Stimulated activated naive CD4-positive, alpha-beta T cell (primary cell): ENCODE measurements at regions not wholly inside any gene's neighbourhood (a gene's known extent, or its start where the extent isn't known, plus 50 kb on each side); places are given as distances from the start of the nearest gene placed in this dataset.
"Not testable (repeated sequence)": the region's sequence is repeated elsewhere in the genome, so short reads cannot be mapped to it uniquely, and the experiment has no call there.

Experiments used
- DNase-seq, 6 experiments: peaks; one replicate each; lab custom pipeline; 2025; lab: John Stamatoyannopoulos, UW

- DNase-seq, result no peak
These were observed 244.4 kb downstream of the DLEU7 start for GRCh38 chr13:50599046-50599445.

DNA sequence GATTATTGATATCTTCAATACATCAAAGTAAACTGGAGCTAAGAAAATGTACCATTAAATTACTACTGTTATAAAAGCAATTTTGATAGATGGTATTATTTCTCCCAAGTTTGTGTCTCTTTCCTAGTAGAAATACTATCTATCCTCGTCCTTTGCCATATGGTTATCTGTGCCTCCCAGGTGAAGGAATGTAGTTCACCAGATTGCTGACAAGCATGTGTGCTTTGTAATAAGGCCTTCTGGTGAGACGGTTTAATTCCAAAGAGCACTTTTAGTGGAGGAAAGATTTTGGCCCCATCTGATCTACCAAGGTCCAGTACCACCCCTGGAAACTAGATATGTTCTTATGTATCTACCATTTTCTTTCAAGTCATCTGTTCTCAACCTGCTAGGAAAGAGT lies 243.6 kb downstream of the DLEU7 start:
- no peak for DNase-seq

GRCh38 chr13:50608370-50608769 lies 235.1 kb downstream of the DLEU7 start:
- no peak for DNase-seq

GRCh38 chr13:50609011-50609410 lies 234.5 kb downstream of the DLEU7 start:
- no peak for DNase-seq

GRCh38 chr13:50610238-50610637 lies 233.3 kb downstream of the DLEU7 start:
- no peak for DNase-seq

GRCh38 chr13:50611117-50611781 lies 232.2 kb downstream of the DLEU7 start:
- DNase-seq, result peak in 2 of 6 experiments; percentile 6 to 12

DNA sequence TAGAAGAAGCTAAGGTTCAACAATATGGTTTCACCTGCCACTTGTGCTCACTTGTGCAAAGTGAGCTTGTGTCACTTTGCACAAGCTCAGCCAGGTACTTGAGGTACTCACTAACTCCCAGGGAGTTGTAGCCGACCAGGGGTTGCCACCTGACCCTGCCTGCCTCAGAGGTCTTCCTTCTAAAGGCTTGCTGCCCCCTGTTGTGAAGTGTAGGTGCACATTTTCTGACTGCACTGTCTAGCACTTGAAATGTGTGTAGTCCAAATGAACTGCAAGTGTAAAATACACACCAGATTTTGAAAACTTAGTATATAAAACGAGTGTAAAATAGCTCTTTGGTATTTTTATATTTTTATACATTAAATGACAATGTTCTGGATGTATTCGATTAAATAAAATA lies 230.8 kb downstream of the DLEU7 start:
- DNase-seq, result no peak

GRCh38 chr13:50613356-50613831 lies 230.1 kb downstream of the DLEU7 start:
- no peak for DNase-seq

DNA sequence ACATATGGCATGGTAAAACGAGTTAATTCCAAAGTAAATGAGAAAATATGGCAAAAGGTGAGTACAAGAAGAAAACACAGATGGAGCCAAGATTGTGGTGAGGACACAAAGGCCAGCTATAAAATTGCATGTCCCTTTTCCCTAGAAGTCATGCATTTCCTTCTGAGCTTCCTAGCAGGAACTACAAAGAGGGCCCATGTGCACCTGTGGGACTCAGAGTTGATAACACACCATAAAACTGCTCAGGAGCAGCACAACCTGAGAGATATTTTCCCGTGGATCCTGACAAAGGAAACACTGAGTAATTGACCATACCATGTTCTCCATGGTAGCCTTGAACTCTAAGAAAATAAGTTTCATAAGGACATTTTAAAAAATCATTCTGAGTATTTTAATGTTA lies 228.3 kb downstream of the DLEU7 start:
- no peak for DNase-seq

GRCh38 chr13:50616101-50616500 lies 227.4 kb downstream of the DLEU7 start:
- no peak for DNase-seq

DNA sequence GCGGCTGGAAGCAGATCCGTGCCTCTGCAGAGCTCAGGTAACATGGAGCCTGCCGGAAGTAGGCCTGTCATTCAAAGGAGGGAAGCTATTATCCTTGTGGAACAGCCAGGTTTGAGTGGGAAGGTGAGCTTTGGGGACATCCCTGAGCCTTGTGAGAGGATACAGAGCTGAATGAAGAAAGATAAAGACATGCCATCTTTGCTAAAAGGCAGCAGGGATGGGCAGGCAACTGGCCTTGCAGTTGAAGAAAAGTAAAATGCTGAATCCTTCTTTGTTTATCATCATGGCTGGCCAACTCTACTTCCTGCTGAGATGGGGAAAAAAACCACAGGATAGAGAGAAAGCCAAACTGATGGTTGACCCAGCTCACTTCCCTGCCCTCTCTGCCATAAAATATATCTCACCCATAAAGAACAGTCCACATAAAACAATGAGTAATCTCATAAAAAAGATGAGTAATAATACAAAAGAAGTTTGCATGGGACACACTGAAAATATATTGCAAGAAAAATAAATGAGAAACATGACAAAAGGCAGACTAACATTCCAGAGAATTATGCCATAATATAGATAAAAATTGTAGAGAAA lies 226.3 kb downstream of the DLEU7 start:
- no peak for DNase-seq

GRCh38 chr13:50618206-50618605 lies 225.3 kb downstream of the DLEU7 start:
- no peak for DNase-seq

GRCh38 chr13:50626101-50626547 lies 217.4 kb downstream of the DLEU7 start:
- DNase-seq, result no peak

DNA sequence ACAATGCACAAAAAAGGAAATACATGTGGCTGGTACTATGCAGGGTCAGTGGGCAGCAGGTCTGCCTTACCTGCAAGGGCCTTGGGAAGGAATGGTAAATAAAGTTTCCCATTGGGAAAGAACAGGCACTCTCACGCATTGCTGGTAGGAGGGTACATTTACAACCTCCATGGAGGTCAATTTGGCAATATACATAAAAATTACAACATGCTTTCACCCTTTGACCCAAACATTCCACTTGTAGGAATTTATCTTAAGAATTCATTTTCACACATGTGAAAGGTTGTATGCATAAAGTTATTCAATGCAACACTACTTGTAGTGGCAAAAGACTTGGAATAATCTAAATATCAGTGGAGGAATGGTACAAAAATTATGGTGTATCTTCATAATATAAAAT lies 216.4 kb downstream of the DLEU7 start:
- no peak for DNase-seq

- DNase-seq, result not testable (repeated sequence)
These were observed 215.0 kb downstream of the DLEU7 start for GRCh38 chr13:50628512-50628911.

DNA sequence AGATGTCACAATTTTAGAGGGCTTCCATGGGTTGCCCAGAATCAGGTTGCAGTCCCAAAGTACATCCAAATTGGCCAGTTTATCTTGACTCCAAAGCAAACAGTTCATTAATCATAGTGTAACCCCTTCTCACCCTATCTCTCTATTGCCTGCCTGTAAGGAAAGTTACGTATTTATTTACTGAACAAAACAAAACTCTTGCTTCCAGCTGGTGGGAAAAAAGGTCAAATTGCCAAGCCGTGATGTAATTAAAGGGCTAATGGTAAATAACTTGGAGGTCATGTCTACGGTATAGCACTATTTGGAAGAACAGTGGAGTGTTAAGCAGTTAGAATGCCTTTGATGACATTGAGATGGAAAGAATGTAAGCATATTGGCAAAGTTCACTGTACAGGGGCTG lies 214.0 kb downstream of the DLEU7 start:
- DNase-seq, result no peak

DNA sequence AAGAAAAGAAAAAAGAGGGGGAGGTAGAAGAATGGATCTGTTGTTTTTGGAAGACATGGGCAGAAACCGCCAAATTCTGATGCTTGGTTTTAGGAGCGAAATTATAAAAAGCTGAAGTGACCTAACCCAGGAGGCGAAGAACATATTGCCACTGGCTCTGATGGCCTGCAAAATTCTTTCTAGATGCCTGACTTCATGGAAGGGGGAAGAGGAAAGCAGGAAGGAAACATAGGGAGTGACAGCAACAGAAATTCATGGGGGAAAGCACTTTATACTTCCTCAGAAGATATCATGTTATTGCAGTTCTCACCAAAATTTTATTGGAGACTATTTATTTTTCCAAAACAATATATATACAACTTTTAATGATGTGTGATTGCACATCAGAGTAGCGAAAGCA lies 213.5 kb downstream of the DLEU7 start:
- no peak for DNase-seq

DNA sequence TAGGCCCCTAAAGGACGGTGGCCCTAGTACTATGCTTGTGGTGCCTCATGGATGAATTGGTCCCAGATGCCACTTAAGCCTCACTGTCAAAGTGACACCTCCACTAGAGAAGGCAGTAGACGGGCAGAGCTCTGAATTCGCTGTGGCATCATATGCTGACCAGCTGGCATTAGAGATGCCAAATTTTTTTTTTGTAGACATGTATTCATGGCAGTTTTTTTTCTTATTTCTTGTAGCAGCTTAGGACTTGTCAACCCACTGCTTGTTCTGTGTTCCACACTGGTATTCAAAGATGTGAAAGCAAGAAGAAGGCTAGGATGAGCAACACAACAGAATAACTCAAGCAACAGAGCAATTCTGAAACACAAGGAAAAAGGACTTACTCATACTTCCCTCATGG lies 212.5 kb downstream of the DLEU7 start:
- no peak for DNase-seq

DNA sequence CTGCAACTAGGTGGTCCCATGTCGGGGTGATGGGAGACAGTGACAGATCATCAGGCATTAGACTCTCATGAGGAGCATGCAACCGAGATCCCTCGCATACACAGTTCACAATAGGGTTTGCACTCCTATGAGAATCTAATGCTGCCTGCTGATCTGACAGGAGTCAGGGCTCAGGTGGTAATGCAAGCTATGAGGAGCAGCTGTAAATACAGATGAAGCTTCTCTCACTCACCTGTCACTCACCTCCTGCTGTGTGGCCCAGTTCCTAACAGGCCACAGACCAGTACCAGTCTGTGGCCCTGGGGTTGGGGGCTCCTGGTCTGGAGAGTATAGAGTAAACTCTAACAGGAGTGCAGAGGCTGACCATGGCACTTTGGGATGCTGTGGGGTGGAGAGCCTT lies 209.2 kb downstream of the DLEU7 start:
- no peak for DNase-seq

- no peak for DNase-seq
These were observed 208.0 kb downstream of the DLEU7 start for GRCh38 chr13:50635504-50635903.

DNA sequence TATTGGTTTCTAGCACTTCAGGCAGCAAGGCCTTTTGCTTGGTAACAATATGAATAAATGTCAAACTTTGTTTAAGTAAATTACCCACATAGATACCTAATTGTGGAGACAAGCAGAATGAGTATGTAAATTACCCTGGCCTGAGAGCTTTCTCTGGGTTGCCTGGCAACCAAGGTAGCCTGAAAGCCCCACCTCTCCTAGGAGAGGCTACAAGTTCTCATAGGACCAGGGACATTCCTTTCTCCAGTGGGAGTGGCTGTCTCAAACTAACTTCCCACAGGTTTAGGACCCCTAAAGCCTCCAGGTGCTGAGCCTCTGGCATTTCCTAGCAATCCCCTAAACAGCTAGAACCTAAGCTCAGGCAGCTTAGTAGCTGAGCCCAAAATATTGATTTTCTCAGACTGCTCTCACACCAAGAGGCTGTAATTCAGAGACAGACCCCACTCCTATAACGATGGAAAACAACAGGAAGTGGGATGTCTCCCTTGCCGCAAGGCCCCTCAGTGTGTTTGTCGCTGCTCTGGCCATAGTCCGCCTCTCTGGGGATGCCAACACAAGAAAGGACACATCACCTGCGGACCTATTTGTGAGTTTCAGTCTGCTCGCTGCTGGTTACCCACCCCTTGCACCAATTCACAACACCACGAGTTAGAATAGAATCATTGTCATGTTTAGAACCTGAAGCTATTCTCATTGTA lies 207.3 kb downstream of the DLEU7 start:
- DNase-seq, result no peak

DNA sequence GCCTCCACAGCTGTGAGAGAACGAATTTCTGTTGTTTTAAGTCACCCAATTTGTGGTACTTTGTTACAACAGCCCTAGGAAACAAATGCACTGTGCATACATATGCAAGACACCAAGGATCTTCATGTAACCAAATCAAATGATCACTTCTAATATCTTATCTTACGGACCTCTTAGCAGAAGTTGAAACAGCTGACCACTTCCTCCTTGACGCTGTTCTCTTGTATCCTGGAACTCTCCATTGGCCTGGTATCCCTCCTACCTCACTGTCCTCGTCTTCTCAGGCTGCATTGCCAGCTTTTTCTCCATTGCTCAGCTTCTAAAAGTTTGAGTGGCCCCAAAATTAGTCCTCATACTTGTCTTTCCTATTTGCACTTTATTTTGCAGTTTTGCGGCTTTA lies 200.4 kb downstream of the DLEU7 start:
- no peak for DNase-seq
